ENCODE measurements at regions not wholly inside any gene's neighbourhood (a gene's known extent, or its start where the extent isn't known, plus 50 kb on each side); places are given as distances from the start of the nearest gene placed in this dataset.

GRCh38 chr11:15882876-15883454 is 473.4 kb downstream of the SOX6 start:
- 70 to 77% (median 74%) methylated on average over 9 of the region's 9 CpGs for WGBS, 4 donors
- Histone ChIP-seq H3K9me3 (replicated peaks in 1 of 3) (no peaks in the 10 kb centered on the region), H3K27me3 (no peaks in the 10 kb centered on the region), H3K36me3 (replicated peaks in 1 of 2) (no peaks in the 10 kb centered on the region), H3K4me3 (no peak overlapping the region), H3K4me1 (replicated peaks in 1 of 2) (no peaks in the 10 kb centered on the region), H3K27ac (no peak overlapping the region)
- DNase-seq = no peak
- intact Hi-C loops (cut with DNase I) = no loop called here
- TF ChIP-seq CTCF (IDR thresholded peaks at IDR 0.05) = no peak
- no peak for TF ChIP-seq POLR2A (IDR thresholded peaks at IDR 0.05)

GRCh38 chr11:15883455-15883920 is 472.9 kb downstream of the SOX6 start:
- no peaks in the 10 kb centered on the region for H3K4me1 ChIP-seq (replicated peaks in 1 of 2)
- no peak for TF ChIP-seq CTCF (IDR thresholded peaks at IDR 0.05)
- TF ChIP-seq POLR2A (IDR thresholded peaks at IDR 0.05) = no peak
- no peak for DNase-seq
- H3K27ac ChIP-seq = no peak overlapping the region
- H3K9me3 ChIP-seq (replicated peaks in 1 of 3) = no peaks in the 10 kb centered on the region
- no peaks in the 10 kb centered on the region for H3K36me3 ChIP-seq (replicated peaks in 1 of 2)
- H3K27me3 ChIP-seq = no peaks in the 10 kb centered on the region
- intact Hi-C loops (cut with DNase I) = no loop called here
- WGBS, 4 donors = 68 to 74% (median 70%) methylated on average over 7 of the region's 7 CpGs
- H3K4me3 ChIP-seq = no peak overlapping the region

GRCh38 chr11:15884141-15884540 is 472.2 kb downstream of the SOX6 start:
- H3K27me3 ChIP-seq = no peaks in the 10 kb centered on the region
- no peaks in the 10 kb centered on the region for H3K9me3 ChIP-seq (replicated peaks in 1 of 3)
- H3K4me1 ChIP-seq (replicated peaks in 1 of 2) = no peaks in the 10 kb centered on the region
- no peaks in the 10 kb centered on the region for H3K36me3 ChIP-seq (replicated peaks in 1 of 2)
- no peak for TF ChIP-seq POLR2A (IDR thresholded peaks at IDR 0.05)
- no peak for TF ChIP-seq CTCF (IDR thresholded peaks at IDR 0.05)
- no peak overlapping the region for H3K4me3 ChIP-seq
- 87 to 98% (median 93%) methylated on average over 13 of the region's 13 CpGs for WGBS, 4 donors
- H3K27ac ChIP-seq = peak overlapping the region in 2 of 5 donors; percentile 60 to 66
- DNase-seq = no peak
- intact Hi-C loops (cut with DNase I) = no loop called here

GRCh38 chr11:15884777-15885540 is 471.4 kb downstream of the SOX6 start:
- H3K36me3 ChIP-seq (replicated peaks in 1 of 2) = no peaks in the 10 kb centered on the region
- TF ChIP-seq CTCF (IDR thresholded peaks at IDR 0.05) (no peak), POLR2A (IDR thresholded peaks at IDR 0.05) (no peak)
- 51 to 61% (median 60%) methylated on average over 6 of the region's 6 CpGs for WGBS, 4 donors
- peak overlapping the region in 2 of 5 donors; percentile 15 to 66 for H3K27ac ChIP-seq
- peak in 6 of 7 donors; percentile 14 to 62 (median 24) for DNase-seq
- no peaks in the 10 kb centered on the region for H3K9me3 ChIP-seq (replicated peaks in 1 of 3)
- intact Hi-C loops (cut with DNase I) = no loop called here
- no peaks in the 10 kb centered on the region for H3K4me1 ChIP-seq (replicated peaks in 1 of 2)
- H3K4me3 ChIP-seq = no peak overlapping the region
- H3K27me3 ChIP-seq = no peaks in the 10 kb centered on the region
